ENCODE measurements at regions not wholly inside any gene's neighbourhood (a gene's known extent, or its start where the extent isn't known, plus 50 kb on each side); places are given as distances from the start of the nearest gene placed in this dataset.

GRCh38 chr12:67774983-67775587, 126.5 kb downstream of the DYRK2 start:
- no peak overlapping the region for H3K27ac ChIP-seq (ENCODE audit: low read depth in 1 of 2, low read length in 1 of 2)
- ATAC-seq (ENCODE audit: insufficient read depth, low FRiP score) (no peak), DNase-seq (no peak)
- TF ChIP-seq CTCF (IDR thresholded peaks at IDR 0.05; ENCODE audit: control extremely low read depth, extremely low read depth) = no peak
- WGBS, 2 donors = 80 to 90% methylated on average over 4 of the region's 4 CpGs
- no peaks in the 10 kb centered on the region for H3K27me3 ChIP-seq (ENCODE audit: control insufficient read depth in 3 of 3, insufficient read depth in 3 of 3, low read length in 2 of 3)
- H3K4me1 ChIP-seq (ENCODE audit: control insufficient read depth in 5 of 5, insufficient read depth in 5 of 5, low read length in 5 of 5) = peaks cover 0 to 14% (median 0%) of the 10 kb centered on the region in 5 donors
- H3K4me3 ChIP-seq = no peak overlapping the region
- H3K9ac ChIP-seq (ENCODE audit: insufficient read depth in 1 of 2, low read length in 2 of 2) = no peak overlapping the region
- no peaks in the 10 kb centered on the region for H3K36me3 ChIP-seq (ENCODE audit: control insufficient read depth in 4 of 4, insufficient read depth in 4 of 4, low read length in 4 of 4)
- no peaks in the 10 kb centered on the region for H3K9me3 ChIP-seq (ENCODE audit: control insufficient read depth in 4 of 4, insufficient read depth in 3 of 4, low read length in 3 of 4)

GRCh38 chr12:67780580-67781084, 132.1 kb downstream of the DYRK2 start:
- ATAC-seq (ENCODE audit: insufficient read depth, low FRiP score) (no peak), DNase-seq (no peak)
- no peak for TF ChIP-seq CTCF (IDR thresholded peaks at IDR 0.05; ENCODE audit: control extremely low read depth, extremely low read depth)
- no peaks in the 10 kb centered on the region for H3K9me3 ChIP-seq (ENCODE audit: control insufficient read depth in 4 of 4, insufficient read depth in 3 of 4, low read length in 3 of 4)
- H3K4me3 ChIP-seq = no peak overlapping the region
- WGBS, 2 donors = 82 to 86% methylated on average over 3 of the region's 3 CpGs
- no peaks in the 10 kb centered on the region for H3K4me1 ChIP-seq (ENCODE audit: control insufficient read depth in 5 of 5, insufficient read depth in 5 of 5, low read length in 5 of 5)
- H3K27ac ChIP-seq (ENCODE audit: low read depth in 1 of 2, low read length in 1 of 2) = no peak overlapping the region
- no peaks in the 10 kb centered on the region for H3K27me3 ChIP-seq (ENCODE audit: control insufficient read depth in 3 of 3, insufficient read depth in 3 of 3, low read length in 2 of 3)
- H3K9ac ChIP-seq (ENCODE audit: insufficient read depth in 1 of 2, low read length in 2 of 2) = no peak overlapping the region
- H3K36me3 ChIP-seq (ENCODE audit: control insufficient read depth in 4 of 4, insufficient read depth in 4 of 4, low read length in 4 of 4) = no peaks in the 10 kb centered on the region

GRCh38 chr12:67782573-67782972, 134.0 kb downstream of the DYRK2 start:
- H3K9me3 ChIP-seq (ENCODE audit: control insufficient read depth in 4 of 4, insufficient read depth in 3 of 4, low read length in 3 of 4) = no peaks in the 10 kb centered on the region
- ATAC-seq (ENCODE audit: insufficient read depth, low FRiP score) (no peak), DNase-seq (no peak)
- H3K36me3 ChIP-seq (ENCODE audit: control insufficient read depth in 4 of 4, insufficient read depth in 4 of 4, low read length in 4 of 4) = no peaks in the 10 kb centered on the region
- H3K4me1 ChIP-seq (ENCODE audit: control insufficient read depth in 5 of 5, insufficient read depth in 5 of 5, low read length in 5 of 5) = no peaks in the 10 kb centered on the region
- no peaks in the 10 kb centered on the region for H3K27me3 ChIP-seq (ENCODE audit: control insufficient read depth in 3 of 3, insufficient read depth in 3 of 3, low read length in 2 of 3)
- 91 to 96% methylated on average over 1 of the region's 1 CpG for WGBS, 2 donors
- H3K9ac ChIP-seq (ENCODE audit: insufficient read depth in 1 of 2, low read length in 2 of 2) = no peak overlapping the region
- H3K27ac ChIP-seq (ENCODE audit: low read depth in 1 of 2, low read length in 1 of 2) = no peak overlapping the region
- H3K4me3 ChIP-seq = no peak overlapping the region
- TF ChIP-seq CTCF (IDR thresholded peaks at IDR 0.05; ENCODE audit: control extremely low read depth, extremely low read depth) = no peak

GRCh38 chr12:67783393-67783792, 134.8 kb downstream of the DYRK2 start:
- Histone ChIP-seq H3K9ac (ENCODE audit: insufficient read depth in 1 of 2, low read length in 2 of 2) (no peak overlapping the region), H3K27me3 (ENCODE audit: control insufficient read depth in 3 of 3, insufficient read depth in 3 of 3, low read length in 2 of 3) (no peaks in the 10 kb centered on the region), H3K9me3 (ENCODE audit: control insufficient read depth in 4 of 4, insufficient read depth in 3 of 4, low read length in 3 of 4) (no peaks in the 10 kb centered on the region), H3K4me1 (ENCODE audit: control insufficient read depth in 5 of 5, insufficient read depth in 5 of 5, low read length in 5 of 5) (no peaks in the 10 kb centered on the region), H3K4me3 (no peak overlapping the region), H3K27ac (ENCODE audit: low read depth in 1 of 2, low read length in 1 of 2) (no peak overlapping the region), H3K36me3 (ENCODE audit: control insufficient read depth in 4 of 4, insufficient read depth in 4 of 4, low read length in 4 of 4) (no peaks in the 10 kb centered on the region)
- ATAC-seq (ENCODE audit: insufficient read depth, low FRiP score) (no peak), DNase-seq (no peak)
- 44 to 59% methylated on average over 1 of the region's 1 CpG for WGBS, 2 donors
- no peak for TF ChIP-seq CTCF (IDR thresholded peaks at IDR 0.05; ENCODE audit: control extremely low read depth, extremely low read depth)
